Suppressor macrophage (primary cell): ENCODE measurements at regions not wholly inside any gene's neighbourhood (a gene's known extent, or its start where the extent isn't known, plus 50 kb on each side); places are given as distances from the start of the nearest gene placed in this dataset.

Source experiments
- DNase-seq, 4 experiments: peaks; one replicate each; pipeline ENCODE4 v3.0.0-alpha.2; 2020 to 2022

DNA sequence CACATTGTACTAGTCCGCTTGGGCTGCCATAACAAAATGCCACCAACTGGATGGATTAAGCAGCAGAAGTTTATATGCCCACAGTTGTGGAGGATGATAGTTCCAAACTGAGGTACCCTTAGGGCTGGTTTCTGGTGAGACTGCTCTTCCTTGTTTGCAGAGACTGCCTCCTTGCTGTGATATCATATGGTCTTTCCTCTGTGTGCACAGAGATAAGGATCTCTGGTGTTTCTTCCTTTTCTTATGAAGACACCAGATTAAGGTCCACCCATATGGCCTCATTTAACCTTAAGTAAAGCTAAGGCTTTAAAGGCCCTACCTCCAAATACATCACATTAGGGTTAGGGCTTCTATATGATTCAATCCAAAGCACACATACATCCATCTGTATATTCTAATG is 738.2 kb upstream of the GCFC2 start:
- no peak for DNase-seq

- DNase-seq, result no peak
Observed at GRCh38 chr2:76447294-76447693, 736.6 kb upstream of the GCFC2 start.

DNA sequence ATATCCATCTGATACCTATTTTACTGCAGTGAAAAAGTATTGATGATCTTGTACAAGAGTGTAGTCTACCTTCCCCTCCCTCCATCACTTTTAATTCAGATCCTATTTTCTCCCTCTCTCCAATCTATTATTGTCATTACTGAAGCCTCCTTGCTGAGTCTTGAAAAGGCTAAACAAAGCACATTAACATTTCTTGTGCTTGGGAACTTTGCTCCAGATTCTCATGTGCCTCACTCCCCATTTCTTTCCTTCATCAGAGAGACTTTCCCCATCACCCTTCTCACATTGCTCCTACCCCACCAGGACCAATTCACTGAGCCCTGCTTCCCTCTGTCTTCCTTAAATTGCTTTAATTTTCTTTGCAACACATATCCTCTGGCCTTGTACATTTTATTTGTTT is 736.2 kb upstream of the GCFC2 start:
- no peak for DNase-seq

DNA sequence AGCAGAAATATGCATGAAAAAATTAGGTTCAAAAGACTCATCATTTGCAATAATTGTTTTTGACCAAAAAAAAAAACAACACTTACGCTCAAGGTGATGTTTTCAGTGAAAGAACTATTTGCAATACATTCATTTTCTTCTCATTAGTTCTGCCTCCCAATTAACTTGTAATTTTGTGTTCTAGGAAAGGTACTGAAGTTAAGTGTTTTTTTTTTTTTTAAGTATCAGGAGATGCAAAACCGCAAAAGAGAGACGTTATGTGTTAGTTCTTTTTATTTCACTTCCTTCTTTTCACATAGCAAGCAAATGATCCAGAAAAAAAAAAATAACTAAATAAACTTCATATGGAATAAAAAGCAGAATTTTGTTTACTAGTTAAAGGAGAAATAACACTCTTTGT is 735.2 kb upstream of the GCFC2 start:
- no peak for DNase-seq

DNA sequence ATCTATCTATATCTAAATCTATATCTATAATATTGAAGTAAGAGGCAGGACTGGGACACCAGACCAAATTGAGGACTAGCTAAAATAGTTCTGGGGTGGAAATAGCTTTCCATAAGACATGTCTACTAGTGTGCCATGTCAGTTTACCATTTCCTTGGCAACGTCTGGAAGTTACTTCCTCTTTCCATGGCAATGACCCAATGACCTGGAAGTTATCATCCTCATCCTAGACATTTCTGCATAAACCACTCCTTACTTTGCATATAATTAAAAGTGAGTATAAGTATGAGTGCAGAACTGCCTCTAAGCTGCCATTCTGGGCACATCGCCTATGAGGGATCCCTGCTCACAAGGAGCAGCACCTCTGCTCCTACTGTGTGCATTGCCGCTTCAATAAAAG is 734.0 kb upstream of the GCFC2 start:
- no peak for DNase-seq

DNA sequence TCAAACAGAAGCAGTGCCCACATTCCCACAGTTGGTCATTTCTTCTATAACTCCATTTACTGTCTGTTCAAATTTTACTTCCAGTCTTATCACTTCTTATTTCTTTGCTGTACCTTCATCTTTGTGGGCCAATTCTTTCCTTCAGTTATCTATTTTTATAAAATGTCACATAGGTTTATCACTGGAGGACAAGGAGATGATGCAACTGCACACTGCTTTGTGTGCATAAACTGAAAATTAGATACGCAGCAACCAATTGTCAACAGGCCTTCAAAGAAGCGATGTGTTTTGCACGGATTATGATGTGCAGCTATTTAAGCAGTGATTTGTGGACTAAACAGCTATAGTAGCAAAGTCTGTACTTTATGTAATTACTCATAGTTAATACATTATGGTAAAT is 726.8 kb upstream of the GCFC2 start:
- DNase-seq, result no peak

GRCh38 chr2:76429374-76429773 is 718.7 kb upstream of the GCFC2 start:
- no peak for DNase-seq

- no peak for DNase-seq
Observed at GRCh38 chr2:76427452-76427851, 716.7 kb upstream of the GCFC2 start.

DNA sequence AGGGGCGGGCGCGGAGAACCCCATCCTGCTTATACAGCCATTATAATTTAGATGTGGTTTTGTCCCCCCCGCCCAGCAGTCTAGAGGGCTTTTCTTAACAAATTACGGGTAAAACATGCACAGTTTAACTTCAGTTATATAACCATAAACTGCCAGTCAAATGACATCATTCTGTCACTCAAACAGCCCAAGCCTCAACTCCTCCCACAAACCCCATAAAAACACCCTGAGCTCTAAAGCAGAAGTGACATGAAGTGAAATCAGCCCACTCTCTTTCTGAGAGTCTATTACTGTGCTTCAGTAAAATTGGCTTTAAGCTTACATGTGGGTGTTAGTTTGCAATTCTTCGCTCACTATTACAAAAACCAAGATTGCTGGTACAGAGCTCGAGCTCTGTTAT is 705.1 kb upstream of the GCFC2 start:
- DNase-seq, result peak; percentile 1 to 28 (median 4)

GRCh38 chr2:76413436-76413835 is 702.7 kb upstream of the GCFC2 start:
- no peak for DNase-seq

- no peak for DNase-seq
Observed at GRCh38 chr2:76406134-76406855, 695.6 kb upstream of the GCFC2 start.

DNA sequence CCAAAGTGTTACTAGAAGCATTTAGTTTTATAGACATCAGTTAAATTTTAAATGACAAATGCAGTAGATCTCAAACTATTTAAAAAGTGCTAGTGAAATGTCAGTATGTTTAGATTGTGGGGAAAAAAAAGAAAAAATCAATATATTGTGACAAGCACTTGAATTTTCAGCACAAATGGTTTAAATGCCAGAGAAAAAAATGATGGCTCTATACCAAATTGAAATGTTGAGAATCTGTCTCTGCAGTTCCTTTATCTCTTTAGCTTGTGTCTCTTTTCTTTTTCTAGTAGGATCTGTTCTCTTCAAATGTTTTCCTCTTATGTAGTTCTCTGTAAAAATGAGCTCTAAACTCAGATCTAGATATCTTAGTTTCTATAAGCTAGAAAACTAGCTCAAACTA is 682.6 kb upstream of the GCFC2 start:
- no peak for DNase-seq

DNA sequence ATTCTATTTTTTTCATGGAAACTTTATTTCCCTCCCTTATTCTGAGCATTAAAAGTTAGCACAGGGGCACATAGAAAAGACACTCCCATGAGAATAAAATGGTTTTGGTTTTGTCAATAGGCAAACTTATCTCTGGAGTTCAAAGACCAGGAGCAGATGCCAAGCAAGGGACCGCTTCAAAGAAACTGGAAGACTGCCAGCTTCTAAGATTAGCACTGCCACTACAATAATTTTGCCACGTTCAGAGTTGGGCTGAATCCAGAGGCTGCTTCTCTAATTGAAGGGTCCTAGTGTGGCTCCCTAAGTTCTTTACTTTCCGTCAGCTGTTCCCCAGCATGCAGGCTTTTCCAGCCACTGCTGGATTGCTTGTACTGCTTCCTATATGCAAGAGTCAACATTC is 681.0 kb upstream of the GCFC2 start:
- no peak for DNase-seq

DNA sequence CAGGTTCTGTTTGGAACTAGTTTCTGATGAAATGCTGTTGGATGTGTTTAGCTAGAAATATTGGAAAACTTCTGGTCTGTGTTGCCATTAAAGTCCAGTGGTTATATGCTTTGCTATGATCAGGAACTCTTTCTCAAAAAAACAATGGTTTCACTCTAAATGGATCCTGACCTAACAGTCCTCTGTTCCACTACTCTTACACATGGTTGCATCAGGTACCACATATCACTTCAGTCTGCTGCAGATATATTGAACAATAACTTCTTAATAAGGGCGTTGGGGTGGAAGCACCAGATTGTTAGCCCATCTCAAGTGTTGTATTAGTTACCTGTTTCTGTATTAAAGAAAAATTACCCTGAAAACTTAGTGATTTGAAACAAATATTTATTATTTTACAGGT is 676.6 kb upstream of the GCFC2 start:
- no peak for DNase-seq

DNA sequence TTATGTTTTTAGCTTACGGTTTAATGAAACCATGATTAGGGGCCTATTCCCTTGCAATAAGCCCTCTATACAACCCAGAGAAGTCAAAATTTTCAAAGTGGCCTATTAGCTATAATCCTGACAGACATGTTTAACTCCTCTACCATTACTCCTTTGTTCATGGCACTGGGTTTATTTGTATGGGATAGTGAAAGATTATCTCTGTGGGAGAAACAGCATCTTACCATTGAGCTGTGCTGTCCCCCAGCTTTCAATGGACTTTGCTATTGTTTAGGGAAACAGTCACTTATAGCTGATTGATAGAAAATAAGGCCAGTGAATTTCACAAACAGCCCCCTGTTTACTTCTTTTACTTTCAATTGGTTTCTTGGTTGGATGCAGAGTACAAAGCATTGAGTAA is 675.2 kb upstream of the GCFC2 start:
- no peak for DNase-seq

- no peak for DNase-seq
Observed at GRCh38 chr2:76381624-76382023, 670.9 kb upstream of the GCFC2 start.

DNA sequence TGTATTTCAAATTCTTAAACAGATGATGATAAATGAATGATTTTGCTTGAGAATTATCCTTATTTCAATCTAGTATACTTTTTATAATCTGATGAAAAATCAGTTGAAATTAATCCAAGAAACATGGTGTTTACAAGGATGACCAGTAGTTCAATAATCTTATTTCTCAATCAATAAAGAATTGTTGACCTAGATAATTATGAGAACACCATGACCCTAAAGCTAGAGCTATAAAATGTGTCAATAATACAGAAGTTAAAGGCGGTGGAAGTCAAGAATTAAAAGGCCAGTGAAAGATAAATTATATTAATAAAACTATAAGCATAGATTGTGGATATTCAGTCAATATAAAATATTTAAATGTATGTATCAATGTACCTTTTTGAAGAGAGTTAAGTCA is 667.4 kb upstream of the GCFC2 start:
- DNase-seq, result no peak

GRCh38 chr2:76341439-76341838 is 630.7 kb upstream of the GCFC2 start:
- DNase-seq, result no peak

DNA sequence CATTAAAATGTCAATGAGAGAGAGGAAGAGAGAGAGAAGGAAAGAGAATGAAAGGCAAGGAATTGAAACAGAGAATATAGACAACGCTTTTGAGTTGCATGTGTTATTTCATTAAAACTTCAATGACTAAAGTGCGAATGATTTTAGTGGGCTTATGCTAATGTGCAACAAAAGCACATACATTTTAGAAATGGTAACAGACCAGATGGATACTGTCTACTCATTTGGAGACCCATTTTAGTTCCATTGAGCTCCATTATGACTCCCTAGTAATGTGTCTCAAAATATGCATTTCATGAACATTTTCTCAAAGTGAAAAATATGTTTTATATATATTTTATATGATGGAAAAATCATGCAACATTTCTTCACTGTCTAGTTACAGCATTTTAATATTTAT is 622.2 kb upstream of the GCFC2 start:
- DNase-seq, result no peak

DNA sequence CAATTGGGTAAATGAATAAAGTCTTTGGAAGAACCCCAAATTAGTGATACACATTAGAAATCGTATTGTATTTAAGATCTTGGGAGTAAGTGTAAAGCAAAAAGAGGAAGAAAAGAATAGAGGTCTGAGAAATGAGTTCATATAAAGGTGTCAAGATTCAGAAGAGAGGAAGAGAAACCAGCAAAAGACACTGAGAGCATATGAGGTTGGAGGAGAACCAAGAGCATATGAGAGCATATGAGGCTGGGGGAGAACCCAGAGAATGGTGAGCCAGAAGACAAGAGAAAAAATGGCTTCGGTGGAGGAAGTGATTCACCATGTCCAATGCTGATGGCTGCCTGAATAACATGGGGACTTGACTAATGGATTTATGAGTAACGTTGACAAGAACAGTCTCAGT is 620.1 kb upstream of the GCFC2 start:
- no peak for DNase-seq

DNA sequence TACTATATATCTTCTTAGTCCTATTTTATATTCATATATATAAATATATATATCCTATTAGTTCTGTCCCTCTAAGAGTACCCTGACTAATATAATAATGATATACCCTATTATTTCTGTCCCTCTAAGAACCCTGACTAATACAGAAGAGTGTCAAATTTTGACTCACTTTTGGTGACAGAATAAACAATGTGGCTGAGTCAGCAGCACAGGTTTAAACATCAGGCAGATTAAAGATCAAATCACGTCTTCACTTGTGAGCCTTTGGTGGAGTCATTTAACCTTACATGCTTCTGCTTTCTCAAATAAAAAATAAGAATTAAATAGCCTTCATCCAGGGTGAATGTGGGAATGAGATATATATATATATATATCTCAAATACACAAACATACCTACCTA is 615.9 kb upstream of the GCFC2 start:
- DNase-seq, result no peak

- DNase-seq, result no peak
Observed at GRCh38 chr2:76323381-76323780, 612.7 kb upstream of the GCFC2 start.

GRCh38 chr2:76320716-76321115 is 610.0 kb upstream of the GCFC2 start:
- no peak for DNase-seq

DNA sequence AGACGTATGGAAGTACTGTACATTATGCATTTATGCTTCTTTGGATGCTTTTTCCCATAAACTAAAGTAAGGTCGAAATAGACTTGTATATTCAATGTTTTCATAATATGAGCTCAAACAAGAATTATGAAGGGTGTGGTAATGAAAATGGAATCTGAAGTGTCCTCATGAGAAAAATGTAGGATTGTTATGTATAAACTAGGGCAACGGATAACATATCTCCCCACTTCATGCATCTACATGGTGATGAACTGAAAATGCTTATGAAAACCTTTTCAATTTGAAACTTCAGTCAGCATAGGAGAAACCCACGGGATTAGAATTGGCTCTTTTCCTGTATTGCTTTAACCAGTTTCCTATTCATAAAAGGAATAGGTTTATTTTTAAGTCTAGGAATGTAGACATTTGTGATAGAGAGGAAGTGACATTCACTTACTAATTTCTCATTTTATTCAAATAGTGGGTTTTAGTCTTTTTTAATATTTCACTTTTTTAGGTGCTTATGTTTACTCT is 608.2 kb upstream of the GCFC2 start:
- no peak for DNase-seq

DNA sequence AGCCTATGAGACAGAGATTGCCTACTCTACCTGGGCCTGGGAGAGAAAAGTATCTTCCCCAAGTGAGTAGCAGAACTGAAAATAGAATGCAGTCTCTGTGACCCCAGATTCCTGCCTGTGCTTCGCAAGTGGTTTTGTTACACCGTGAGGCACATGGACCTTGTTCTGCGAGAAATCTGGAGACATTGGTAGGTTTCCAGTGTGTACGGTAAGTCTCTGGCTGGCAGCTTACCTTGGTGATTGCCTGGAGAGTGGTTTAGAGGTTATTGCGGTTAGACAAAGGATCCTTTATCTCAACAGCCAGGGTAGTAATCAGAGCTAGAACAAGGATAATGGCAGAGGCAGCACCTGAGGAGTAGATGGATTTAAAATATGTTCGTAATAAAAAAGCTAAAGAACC is 606.0 kb upstream of the GCFC2 start:
- no peak for DNase-seq
